SK-N-SH treated with all-trans-retinoic acid at 6 μM for 48 hours (cell line): ENCODE measurements at regions not wholly inside any gene's neighbourhood (a gene's known extent, or its start where the extent isn't known, plus 50 kb on each side); places are given as distances from the start of the nearest gene placed in this dataset.

ENCODE experiments used
- ARNTL ChIP-seq: fragments of 450-650 bp; formaldehyde crosslinking; IDR thresholded peaks from 2 replicates; pipeline ENCODE4 v1.5.0; 2020; ENCODE audit warnings: low read depth, mild to moderate bottlenecking, moderate library complexity, borderline replicate concordance
- BACH2 ChIP-seq: fragments of 250-450 bp; sonication (Bioruptor Pico); IDR thresholded peaks from 2 replicates; pipeline ENCODE4 v1.9.0; 2021; ENCODE audit warnings: mild to moderate bottlenecking, borderline replicate concordance
- CREB5 ChIP-seq: fragments of 250-450 bp; sonication (Bioruptor Pico); IDR thresholded peaks from 2 replicates; pipeline ENCODE4 v1.5.1; 2020; ENCODE audit warnings: low read depth, mild to moderate bottlenecking, moderate library complexity
- ISL1 ChIP-seq: fragments of 250-450 bp; sonication (Bioruptor Pico); IDR thresholded peaks from 2 replicates; pipeline ENCODE4 v2.1.2; 2022; ENCODE audit warnings: mild to moderate bottlenecking, moderate library complexity
- PPARA ChIP-seq: fragments of 250-450 bp; sonication (Bioruptor Pico); IDR thresholded peaks from 2 replicates; pipeline ENCODE4 v1.5.0; 2020; ENCODE audit warnings: mild to moderate bottlenecking, borderline replicate concordance
- RARB ChIP-seq: fragments of 250-450 bp; sonication (Bioruptor Pico); IDR thresholded peaks from 2 replicates; pipeline ENCODE4 v1.8.0; 2021; ENCODE audit warnings: mild to moderate bottlenecking, moderate library complexity
- TCF4 ChIP-seq: fragments of 250-450 bp; sonication (Bioruptor Pico); IDR thresholded peaks from 2 replicates; pipeline ENCODE4 v1.8.0; 2021; ENCODE audit warnings: mild to moderate bottlenecking, moderate library complexity, borderline replicate concordance
- TSHZ2 ChIP-seq: fragments of 250-450 bp; sonication (Bioruptor Pico); IDR thresholded peaks from 2 replicates; pipeline ENCODE4 v1.5.0; 2020; ENCODE audit warnings: mild to moderate bottlenecking, moderate library complexity
- ZFP3 ChIP-seq: fragments of 250-450 bp; sonication (Bioruptor Pico); IDR thresholded peaks from 2 replicates; pipeline ENCODE4 v1.5.0; 2020; ENCODE audit warnings: mild to moderate bottlenecking, moderate library complexity
- ZFP30 ChIP-seq: fragments of 450-650 bp; formaldehyde crosslinking; IDR thresholded peaks from 2 replicates; pipeline ENCODE4 v1.5.0; 2022; ENCODE audit warnings: mild to moderate bottlenecking, moderate library complexity
- ZNF565 ChIP-seq: fragments of 450-650 bp; formaldehyde crosslinking; conservative IDR thresholded peaks from 2 replicates; pipeline ENCODE4 v1.5.0; 2020; ENCODE audit warnings: low read depth, mild to moderate bottlenecking, moderate library complexity
- TF ChIP-seq, protein P1 (sequence below): fragments of 250-450 bp; sonication (Bioruptor Pico); IDR thresholded peaks from 2 replicates; pipeline ENCODE4 v1.8.0; 2020; ENCODE audit warnings: mild to moderate bottlenecking, moderate library complexity, borderline replicate concordance

GRCh38 chr16:60438894-60439293 lies 1597.3 kb downstream of the CDH8 start:
- no peak for TF ChIP-seq ZFP30 (CRISPR knock-in tag)
- TF ChIP-seq PPARA, result no peak
- TF ChIP-seq, protein P1, sequence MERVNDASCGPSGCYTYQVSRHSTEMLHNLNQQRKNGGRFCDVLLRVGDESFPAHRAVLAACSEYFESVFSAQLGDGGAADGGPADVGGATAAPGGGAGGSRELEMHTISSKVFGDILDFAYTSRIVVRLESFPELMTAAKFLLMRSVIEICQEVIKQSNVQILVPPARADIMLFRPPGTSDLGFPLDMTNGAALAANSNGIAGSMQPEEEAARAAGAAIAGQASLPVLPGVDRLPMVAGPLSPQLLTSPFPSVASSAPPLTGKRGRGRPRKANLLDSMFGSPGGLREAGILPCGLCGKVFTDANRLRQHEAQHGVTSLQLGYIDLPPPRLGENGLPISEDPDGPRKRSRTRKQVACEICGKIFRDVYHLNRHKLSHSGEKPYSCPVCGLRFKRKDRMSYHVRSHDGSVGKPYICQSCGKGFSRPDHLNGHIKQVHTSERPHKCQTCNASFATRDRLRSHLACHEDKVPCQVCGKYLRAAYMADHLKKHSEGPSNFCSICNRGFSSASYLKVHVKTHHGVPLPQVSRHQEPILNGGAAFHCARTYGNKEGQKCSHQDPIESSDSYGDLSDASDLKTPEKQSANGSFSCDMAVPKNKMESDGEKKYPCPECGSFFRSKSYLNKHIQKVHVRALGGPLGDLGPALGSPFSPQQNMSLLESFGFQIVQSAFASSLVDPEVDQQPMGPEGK, result no peak
- no peak for TF ChIP-seq ARNTL (CRISPR knock-in tag)
- TF ChIP-seq ZNF565 (CRISPR knock-in tag), result no peak
- no peak for TF ChIP-seq RARB
- no peak for TF ChIP-seq CREB5 (CRISPR knock-in tag)
- TF ChIP-seq TCF4, result no peak
- no peak for TF ChIP-seq BACH2 (CRISPR knock-in tag)
- TF ChIP-seq TSHZ2 (CRISPR knock-in tag), result no peak
- no peak for TF ChIP-seq ZFP3 (CRISPR knock-in tag)
- no peak for TF ChIP-seq ISL1 (CRISPR knock-in tag)
